WI38 (cell line): ENCODE measurements at regions not wholly inside any gene's neighbourhood (a gene's known extent, or its start where the extent isn't known, plus 50 kb on each side); places are given as distances from the start of the nearest gene placed in this dataset.

ENCODE experiments used
- H3K4me3 ChIP-seq: 2 replicates; pipeline ENCODE4 v1.5.1; 2011; ENCODE audit warnings: low read depth, mild to moderate bottlenecking, control low read depth, low read length
- TF ChIP-seq, protein P1 (sequence below): IDR thresholded peaks from 2 replicates; pipeline ENCODE4 v1.5.1; 2012; ENCODE audit warnings: low read depth, mild to moderate bottlenecking, control low read depth, low read length

DNA sequence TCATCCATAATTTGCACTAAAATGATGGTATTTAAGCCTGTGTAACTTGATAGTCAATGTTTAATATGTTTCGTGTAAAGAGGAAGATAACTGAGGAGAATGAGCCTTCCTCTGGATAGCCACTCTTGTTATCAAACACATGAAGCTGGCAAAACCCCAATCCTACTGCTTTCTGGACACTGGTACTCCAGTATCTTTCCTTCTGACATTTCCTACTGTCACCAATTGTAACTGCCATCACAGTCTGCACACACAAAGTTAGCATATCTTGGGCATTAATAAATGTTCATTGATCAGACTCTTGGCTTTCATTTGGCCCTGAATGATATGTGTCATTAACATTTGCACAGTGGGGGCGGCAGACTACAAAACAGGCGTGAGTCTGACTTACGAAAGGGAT lies 419.1 kb downstream of the TMA16 start:
- no peak overlapping the region for H3K4me3 ChIP-seq
- TF ChIP-seq, protein P1, sequence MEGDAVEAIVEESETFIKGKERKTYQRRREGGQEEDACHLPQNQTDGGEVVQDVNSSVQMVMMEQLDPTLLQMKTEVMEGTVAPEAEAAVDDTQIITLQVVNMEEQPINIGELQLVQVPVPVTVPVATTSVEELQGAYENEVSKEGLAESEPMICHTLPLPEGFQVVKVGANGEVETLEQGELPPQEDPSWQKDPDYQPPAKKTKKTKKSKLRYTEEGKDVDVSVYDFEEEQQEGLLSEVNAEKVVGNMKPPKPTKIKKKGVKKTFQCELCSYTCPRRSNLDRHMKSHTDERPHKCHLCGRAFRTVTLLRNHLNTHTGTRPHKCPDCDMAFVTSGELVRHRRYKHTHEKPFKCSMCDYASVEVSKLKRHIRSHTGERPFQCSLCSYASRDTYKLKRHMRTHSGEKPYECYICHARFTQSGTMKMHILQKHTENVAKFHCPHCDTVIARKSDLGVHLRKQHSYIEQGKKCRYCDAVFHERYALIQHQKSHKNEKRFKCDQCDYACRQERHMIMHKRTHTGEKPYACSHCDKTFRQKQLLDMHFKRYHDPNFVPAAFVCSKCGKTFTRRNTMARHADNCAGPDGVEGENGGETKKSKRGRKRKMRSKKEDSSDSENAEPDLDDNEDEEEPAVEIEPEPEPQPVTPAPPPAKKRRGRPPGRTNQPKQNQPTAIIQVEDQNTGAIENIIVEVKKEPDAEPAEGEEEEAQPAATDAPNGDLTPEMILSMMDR, result no peak

DNA sequence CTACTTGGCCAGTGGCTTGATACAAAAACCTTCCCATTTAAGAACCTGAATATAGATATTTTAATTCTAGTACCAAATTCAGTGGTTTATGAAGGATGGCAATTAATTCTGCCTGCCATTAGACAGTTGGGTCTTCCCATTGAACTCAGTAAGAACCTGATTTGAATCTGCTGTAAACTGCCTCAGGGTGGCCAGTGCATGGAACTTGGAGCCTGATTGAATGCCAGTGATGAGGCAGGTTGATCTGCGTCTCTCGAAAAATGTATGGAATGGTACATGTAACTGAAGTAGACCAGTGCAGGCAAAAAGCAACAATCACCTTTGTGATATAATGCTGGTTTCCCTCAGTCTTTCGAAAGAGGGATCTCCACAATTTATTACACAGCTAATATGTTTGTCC lies 421.4 kb downstream of the TMA16 start:
- H3K4me3 ChIP-seq, result no peak overlapping the region
- TF ChIP-seq, protein P1, result no peak

DNA sequence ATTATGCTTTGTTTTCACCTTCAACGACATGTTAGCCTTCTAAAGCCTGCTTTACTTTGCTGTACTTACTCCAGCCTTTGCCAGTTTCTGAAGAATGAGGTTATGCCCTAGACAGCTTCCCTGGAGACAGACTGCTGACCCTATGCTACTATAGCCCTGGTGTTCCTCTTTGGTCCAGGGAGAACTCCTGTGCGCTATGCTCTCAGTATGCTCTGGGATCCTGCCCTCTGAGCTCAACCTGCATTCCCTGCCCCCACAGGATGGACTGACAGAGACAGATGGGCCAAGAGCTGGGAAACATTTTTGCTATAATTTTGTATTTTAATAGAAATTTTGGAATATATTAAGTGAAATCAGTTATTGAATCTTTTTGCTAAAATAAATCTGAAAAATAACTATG lies 425.9 kb downstream of the TMA16 start:
- TF ChIP-seq, protein P1, result no peak
- no peak overlapping the region for H3K4me3 ChIP-seq

DNA sequence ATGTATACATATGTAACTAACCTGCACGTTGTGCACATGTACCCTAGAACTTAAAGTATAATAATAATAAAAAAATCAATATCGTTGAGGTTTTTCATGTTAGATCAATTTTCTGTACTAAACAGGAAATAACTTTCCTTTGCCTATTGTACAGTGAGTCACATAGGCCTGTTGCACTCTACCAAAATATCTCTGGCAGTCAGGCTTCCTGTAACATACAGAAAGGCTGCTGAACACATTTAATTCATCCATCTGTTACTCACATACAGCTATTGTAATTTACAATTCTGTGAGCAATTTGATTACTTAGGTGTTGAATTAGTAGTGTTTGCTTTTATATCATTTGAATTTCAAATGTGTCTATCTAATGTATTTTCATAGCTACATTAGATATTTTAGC lies 427.8 kb downstream of the TMA16 start:
- no peak overlapping the region for H3K4me3 ChIP-seq
- TF ChIP-seq, protein P1, result no peak

DNA sequence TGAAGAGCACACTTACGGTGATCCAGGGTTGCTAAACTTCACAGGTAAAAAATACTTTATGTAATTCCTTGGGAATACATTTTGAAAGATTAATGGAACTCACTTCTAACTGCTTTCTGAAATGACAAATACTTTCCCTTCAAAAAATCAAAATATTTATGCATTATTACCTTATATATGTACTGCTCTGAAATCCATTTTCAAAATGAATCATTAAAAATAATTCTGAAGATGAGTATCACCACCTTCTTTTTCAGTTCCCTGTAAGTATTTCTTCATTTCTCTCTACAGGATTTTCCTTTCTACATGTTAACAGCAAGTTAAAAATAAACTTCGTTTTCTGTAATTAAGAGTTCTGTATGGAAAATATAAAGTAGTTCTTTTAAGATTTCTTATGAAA lies 428.6 kb downstream of the TMA16 start:
- no peak overlapping the region for H3K4me3 ChIP-seq
- TF ChIP-seq, protein P1, result no peak

DNA sequence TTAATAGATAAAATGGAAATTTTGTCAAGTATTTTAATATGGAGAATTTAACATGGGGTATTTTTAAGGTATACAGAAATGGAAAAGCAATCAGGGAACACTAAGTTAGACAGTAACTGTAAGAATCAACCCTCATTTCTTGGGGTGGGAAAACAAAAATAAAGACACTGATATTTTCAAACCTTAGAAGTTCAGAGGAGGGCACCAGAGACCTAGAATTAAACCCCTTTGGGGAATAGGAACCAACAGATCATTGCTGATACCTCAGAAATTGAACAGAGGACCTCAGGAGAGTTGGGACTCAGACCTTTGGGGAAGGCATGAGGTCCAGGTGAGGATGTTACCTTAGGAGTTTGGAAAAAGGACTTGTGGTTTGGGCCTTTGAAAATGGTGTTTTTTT lies 435.6 kb downstream of the TMA16 start:
- no peak overlapping the region for H3K4me3 ChIP-seq
- TF ChIP-seq, protein P1, result no peak

DNA sequence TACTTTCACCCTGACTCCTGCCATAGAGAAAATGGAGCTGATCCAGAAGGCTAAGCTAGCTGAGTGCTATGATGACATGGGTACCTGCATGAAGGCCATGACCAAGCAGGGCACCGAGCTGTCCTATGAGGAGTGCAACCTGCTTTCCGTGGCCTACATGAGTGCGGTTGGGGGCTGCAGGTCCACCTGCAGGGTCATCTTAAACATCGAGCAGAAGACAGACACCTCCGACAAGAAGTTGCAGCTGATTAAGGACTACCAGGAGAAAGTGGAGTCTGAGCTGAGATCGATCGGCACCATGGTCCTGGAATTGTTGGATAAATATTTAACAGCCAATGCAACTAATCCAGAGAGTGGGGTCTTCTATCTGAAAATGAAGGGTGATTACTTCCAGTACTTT lies 438.0 kb downstream of the TMA16 start:
- TF ChIP-seq, protein P1, result no peak
- no peak overlapping the region for H3K4me3 ChIP-seq
